Peyer's patch (tissue), 4 donors: ENCODE measurements at regions not wholly inside any gene's neighbourhood (a gene's known extent, or its start where the extent isn't known, plus 50 kb on each side); places are given as distances from the start of the nearest gene placed in this dataset.

Experiments
- POLR2A ChIP-seq, 2 donors: fragments of 450-650 bp; IDR thresholded peaks; one replicate each; pipeline ENCODE4 v1.5.1; 2017; ENCODE audit warnings: antibody characterized with exemption in 2 of 2, mild to moderate bottlenecking in 2 of 2, moderate library complexity in 2 of 2
- TF ChIP-seq, protein P1 (sequence below), 6 experiments: fragments of 450-650 bp in 4 of 6; fragments of 200-600 bp in 2 of 6; sonication (generic) in 1 of 6; IDR thresholded peaks; one replicate each; pipeline ENCODE4 v1.5.1; 2017 to 2019; ENCODE audit warnings: antibody characterized with exemption in 6 of 6, mild to moderate bottlenecking in 3 of 6, moderate library complexity in 1 of 6

DNA sequence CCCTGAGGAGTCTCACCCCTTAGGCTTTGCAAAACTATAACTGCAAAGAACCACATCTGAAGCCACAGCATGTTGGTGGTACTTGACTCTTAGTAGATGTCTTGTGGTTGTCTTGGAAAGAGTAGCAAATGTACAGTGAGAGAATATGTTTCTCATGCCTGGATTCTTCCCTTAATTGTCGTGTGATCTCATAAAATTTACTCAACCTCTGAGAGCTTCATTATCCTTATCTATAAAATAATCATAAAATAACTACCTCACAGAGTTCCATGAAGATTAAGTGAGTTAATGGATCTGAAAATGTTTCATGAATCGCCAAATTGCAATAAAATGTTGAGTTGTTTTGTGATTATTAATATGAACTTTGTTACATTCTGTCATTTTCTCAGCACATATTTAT is 491.5 kb downstream of the METTL15 start:
- TF ChIP-seq POLR2A (IDR thresholded peaks at IDR 0.05): no peak
- TF ChIP-seq, protein P1, sequence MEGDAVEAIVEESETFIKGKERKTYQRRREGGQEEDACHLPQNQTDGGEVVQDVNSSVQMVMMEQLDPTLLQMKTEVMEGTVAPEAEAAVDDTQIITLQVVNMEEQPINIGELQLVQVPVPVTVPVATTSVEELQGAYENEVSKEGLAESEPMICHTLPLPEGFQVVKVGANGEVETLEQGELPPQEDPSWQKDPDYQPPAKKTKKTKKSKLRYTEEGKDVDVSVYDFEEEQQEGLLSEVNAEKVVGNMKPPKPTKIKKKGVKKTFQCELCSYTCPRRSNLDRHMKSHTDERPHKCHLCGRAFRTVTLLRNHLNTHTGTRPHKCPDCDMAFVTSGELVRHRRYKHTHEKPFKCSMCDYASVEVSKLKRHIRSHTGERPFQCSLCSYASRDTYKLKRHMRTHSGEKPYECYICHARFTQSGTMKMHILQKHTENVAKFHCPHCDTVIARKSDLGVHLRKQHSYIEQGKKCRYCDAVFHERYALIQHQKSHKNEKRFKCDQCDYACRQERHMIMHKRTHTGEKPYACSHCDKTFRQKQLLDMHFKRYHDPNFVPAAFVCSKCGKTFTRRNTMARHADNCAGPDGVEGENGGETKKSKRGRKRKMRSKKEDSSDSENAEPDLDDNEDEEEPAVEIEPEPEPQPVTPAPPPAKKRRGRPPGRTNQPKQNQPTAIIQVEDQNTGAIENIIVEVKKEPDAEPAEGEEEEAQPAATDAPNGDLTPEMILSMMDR (IDR thresholded peaks at IDR 0.05): no peak
